ENCODE measurements at regions not wholly inside any gene's neighbourhood (a gene's known extent, or its start where the extent isn't known, plus 50 kb on each side); places are given as distances from the start of the nearest gene placed in this dataset.

DNA sequence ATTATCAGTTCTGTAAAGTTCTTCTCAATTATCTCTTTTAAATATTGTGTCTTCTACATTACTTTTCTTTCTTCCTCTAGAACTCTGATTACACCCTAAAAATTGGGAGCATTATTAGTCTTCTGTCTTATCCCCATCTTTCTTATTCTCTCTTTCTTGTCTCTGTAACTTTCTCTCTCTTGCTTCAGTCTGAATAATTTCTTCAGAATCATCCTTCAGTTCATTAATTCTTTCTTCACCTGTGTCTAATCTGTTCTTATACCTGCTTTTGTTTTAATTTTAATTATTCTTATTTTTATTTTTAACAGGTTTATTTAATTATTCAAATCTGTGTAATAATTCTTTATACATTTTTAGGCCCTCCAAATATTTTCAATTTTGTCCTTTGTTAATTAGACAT is 114.3 kb downstream of the GATA3 start:
- TF ChIP-seq, protein P1, sequence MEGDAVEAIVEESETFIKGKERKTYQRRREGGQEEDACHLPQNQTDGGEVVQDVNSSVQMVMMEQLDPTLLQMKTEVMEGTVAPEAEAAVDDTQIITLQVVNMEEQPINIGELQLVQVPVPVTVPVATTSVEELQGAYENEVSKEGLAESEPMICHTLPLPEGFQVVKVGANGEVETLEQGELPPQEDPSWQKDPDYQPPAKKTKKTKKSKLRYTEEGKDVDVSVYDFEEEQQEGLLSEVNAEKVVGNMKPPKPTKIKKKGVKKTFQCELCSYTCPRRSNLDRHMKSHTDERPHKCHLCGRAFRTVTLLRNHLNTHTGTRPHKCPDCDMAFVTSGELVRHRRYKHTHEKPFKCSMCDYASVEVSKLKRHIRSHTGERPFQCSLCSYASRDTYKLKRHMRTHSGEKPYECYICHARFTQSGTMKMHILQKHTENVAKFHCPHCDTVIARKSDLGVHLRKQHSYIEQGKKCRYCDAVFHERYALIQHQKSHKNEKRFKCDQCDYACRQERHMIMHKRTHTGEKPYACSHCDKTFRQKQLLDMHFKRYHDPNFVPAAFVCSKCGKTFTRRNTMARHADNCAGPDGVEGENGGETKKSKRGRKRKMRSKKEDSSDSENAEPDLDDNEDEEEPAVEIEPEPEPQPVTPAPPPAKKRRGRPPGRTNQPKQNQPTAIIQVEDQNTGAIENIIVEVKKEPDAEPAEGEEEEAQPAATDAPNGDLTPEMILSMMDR (IDR thresholded peaks at IDR 0.05) = no peak
- no peak for TF ChIP-seq POLR2A (IDR thresholded peaks at IDR 0.05)

All from thyroid gland (tissue), 4 donors.